Activated B cell treated with CpG ODN at 0.5 μM for 24 hours (primary cell): ENCODE measurements at regions not wholly inside any gene's neighbourhood (a gene's known extent, or its start where the extent isn't known, plus 50 kb on each side); places are given as distances from the start of the nearest gene placed in this dataset.

Experiments
- ATAC-seq: fragments of 200-7000 bp; cut with Tn5 transposase; one replicate; pipeline ENCODE4 v1.10.0; 2021; ENCODE audit warnings: low read depth, mild to moderate bottlenecking, moderate library complexity
- CTCF ChIA-PET: fragments of 350-600 bp; sonication (Branson Sonifier 250); formaldehyde crosslinking; loops from one replicate; lab custom pipeline; 2021; ENCODE audit warnings: antibody characterized with exemption; lab: Charles Lee
- POLR2A ChIA-PET: fragments of 350-600 bp; sonication (Branson Sonifier 250); formaldehyde crosslinking; loops from one replicate; lab custom pipeline; 2021; ENCODE audit warnings: antibody characterized with exemption; lab: Charles Lee
- DNase-seq: peaks from one replicate; pipeline ENCODE4 v3.0.0; 2022
- H3K27ac Mint-ChIP-seq: one replicate; pipeline ENCODE4 v1.8.0; 2020; ENCODE audit warnings: mixed read lengths
- H3K27me3 Mint-ChIP-seq: one replicate; pipeline ENCODE4 v1.8.0; 2021; ENCODE audit warnings: mixed read lengths
- H3K36me3 Mint-ChIP-seq: one replicate; pipeline ENCODE4 v1.8.0; 2021; ENCODE audit warnings: low read depth, mixed read lengths
- H3K4me1 Mint-ChIP-seq: one replicate; pipeline ENCODE4 v1.8.0; 2021; ENCODE audit warnings: mixed read lengths
- H3K4me3 Mint-ChIP-seq: one replicate; pipeline ENCODE4 v1.8.0; 2020; ENCODE audit warnings: mild to moderate bottlenecking, mixed read lengths
- H3K9me3 Mint-ChIP-seq: one replicate; pipeline ENCODE4 v1.8.0; 2020; ENCODE audit warnings: mixed read lengths
- CTCF ChIP-seq: fragments of 200-600 bp; IDR thresholded peaks from one replicate; pipeline ENCODE4 v1.8.0; 2022; ENCODE audit warnings: antibody characterized with exemption, mild to moderate bottlenecking
- intact Hi-C: fragments of 100-400 bp; cut with micrococcal nuclease; formaldehyde crosslinking; loops from one replicate; pipeline ENCODE4 v1.15.1; 2024

- Mint-ChIP-seq H3K4me3 (no peak overlapping the region), H3K27me3 (no peaks in the 10 kb centered on the region), H3K9me3 (no peaks in the 10 kb centered on the region), H3K36me3 (peaks cover 3% of the 10 kb centered on the region), H3K27ac (no peak overlapping the region), H3K4me1 (no peaks in the 10 kb centered on the region)
- intact Hi-C loops, result no loop called here
- ChIA-PET POLR2A (no interaction called here), CTCF (no interaction called here)
- no peak for DNase-seq
- no peak for TF ChIP-seq CTCF
- ATAC-seq, result no peak
Measured at GRCh38 chr22:49564054-49564453, 263.6 kb downstream of the BRD1 start.

DNA sequence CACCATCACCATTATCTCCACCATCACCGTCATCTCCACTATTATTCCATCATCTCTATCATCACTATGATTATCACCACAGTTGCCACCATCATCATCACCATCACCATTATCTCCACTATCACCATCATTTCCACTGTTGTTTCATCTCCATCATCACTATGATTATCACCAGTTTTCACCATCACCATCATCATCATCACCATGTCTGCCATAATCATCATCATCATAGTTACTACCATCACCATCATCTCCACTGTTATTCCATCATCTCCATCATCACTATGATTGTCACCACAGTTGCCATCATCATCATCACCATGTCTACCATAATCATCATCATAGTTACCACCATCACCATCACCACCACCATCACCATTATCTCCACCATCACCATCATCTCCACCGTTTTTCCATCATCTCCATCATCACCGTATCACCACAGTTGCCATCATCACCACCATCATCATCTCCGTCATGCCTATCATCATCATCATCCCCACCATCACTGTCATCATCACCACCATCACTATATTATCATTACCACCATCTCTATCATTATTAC, 264.9 kb downstream of the BRD1 start:
- Mint-ChIP-seq H3K9me3 (peaks cover 4% of the 10 kb centered on the region), H3K4me1 (no peaks in the 10 kb centered on the region), H3K36me3 (peaks cover 4% of the 10 kb centered on the region), H3K4me3 (no peak overlapping the region), H3K27ac (no peak overlapping the region), H3K27me3 (no peaks in the 10 kb centered on the region)
- DNase-seq, result no peak
- CTCF ChIA-PET, result no interaction called here
- POLR2A ChIA-PET, result no interaction called here
- ATAC-seq, result no peak
- intact Hi-C loops, result no loop called here
- TF ChIP-seq CTCF, result no peak

DNA sequence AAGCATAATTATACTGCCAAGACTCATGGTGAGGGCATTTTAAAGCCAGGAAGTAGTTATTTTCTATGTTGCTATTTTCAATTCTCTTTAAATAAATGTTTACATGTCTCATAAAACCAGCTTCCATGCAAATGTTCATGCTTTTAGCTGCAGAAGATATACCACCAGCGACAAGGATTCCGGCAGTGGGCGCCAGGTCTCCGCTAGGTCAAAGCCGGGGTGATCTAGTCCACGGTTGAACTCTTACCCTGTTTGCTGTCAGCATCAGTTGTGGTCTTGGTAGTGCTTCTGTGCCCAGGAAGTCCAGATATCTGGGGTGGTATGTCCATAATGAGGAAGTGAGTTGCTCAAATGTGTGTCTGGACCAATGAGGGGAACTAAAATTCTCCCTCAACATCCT, 265.7 kb downstream of the BRD1 start:
- H3K4me1 Mint-ChIP-seq, result no peaks in the 10 kb centered on the region
- ATAC-seq (no peak), DNase-seq (no peak)
- TF ChIP-seq CTCF, result no peak
- H3K27ac Mint-ChIP-seq, result no peak overlapping the region
- CTCF ChIA-PET, result no interaction called here
- H3K9me3 Mint-ChIP-seq, result peaks cover 5% of the 10 kb centered on the region
- no peaks in the 10 kb centered on the region for H3K27me3 Mint-ChIP-seq
- intact Hi-C loops, result no loop called here
- POLR2A ChIA-PET, result no interaction called here
- H3K36me3 Mint-ChIP-seq, result peaks cover 8% of the 10 kb centered on the region
- no peak overlapping the region for H3K4me3 Mint-ChIP-seq

DNA sequence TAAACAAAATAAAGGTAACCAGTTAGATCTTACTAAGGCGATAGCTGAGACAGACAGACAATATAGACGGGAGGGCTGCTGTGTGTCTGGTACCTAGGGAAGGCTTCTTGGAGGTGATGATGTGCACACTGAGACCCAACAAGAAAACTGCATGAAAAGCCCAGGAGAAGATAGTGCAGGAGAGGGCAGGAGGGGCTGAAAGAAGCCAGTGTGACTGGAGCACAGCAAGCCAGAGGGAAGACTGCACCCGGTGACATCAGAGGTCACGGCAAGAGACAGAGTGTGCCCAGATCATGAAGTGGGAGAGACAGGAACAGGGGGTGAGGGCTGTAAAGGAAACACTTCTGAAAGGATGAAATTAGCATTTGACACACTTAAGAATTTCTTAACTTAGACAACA, 266.3 kb downstream of the BRD1 start:
- no peaks in the 10 kb centered on the region for H3K4me1 Mint-ChIP-seq
- no peak for DNase-seq
- POLR2A ChIA-PET, result no interaction called here
- no peak overlapping the region for H3K27ac Mint-ChIP-seq
- H3K27me3 Mint-ChIP-seq, result no peaks in the 10 kb centered on the region
- CTCF ChIA-PET, result no interaction called here
- H3K4me3 Mint-ChIP-seq, result no peak overlapping the region
- no peak for TF ChIP-seq CTCF
- no peak for ATAC-seq
- intact Hi-C loops, result no loop called here
- peaks cover 8% of the 10 kb centered on the region for H3K9me3 Mint-ChIP-seq
- H3K36me3 Mint-ChIP-seq, result peaks cover 9% of the 10 kb centered on the region

- no peak overlapping the region for H3K27ac Mint-ChIP-seq
- TF ChIP-seq CTCF, result no peak
- no peaks in the 10 kb centered on the region for H3K4me1 Mint-ChIP-seq
- H3K9me3 Mint-ChIP-seq, result peaks cover 11% of the 10 kb centered on the region
- H3K36me3 Mint-ChIP-seq, result peaks cover 9% of the 10 kb centered on the region
- intact Hi-C loops, result no loop called here
- DNase-seq (no peak), ATAC-seq (no peak)
- ChIA-PET POLR2A (no interaction called here), CTCF (no interaction called here)
- no peaks in the 10 kb centered on the region for H3K27me3 Mint-ChIP-seq
- H3K4me3 Mint-ChIP-seq, result no peak overlapping the region
Measured at GRCh38 chr22:49555526-49555925, 272.1 kb downstream of the BRD1 start.
